Stimulated activated naive B cell treated with anti-CD40 and anti-IgM and Interleukin-4, amounts not matched to agents 10 μg/mL and 1 μg/mL and 100 μg/mL, for 72 hours (primary cell): ENCODE measurements at regions not wholly inside any gene's neighbourhood (a gene's known extent, or its start where the extent isn't known, plus 50 kb on each side); places are given as distances from the start of the nearest gene placed in this dataset.

Experiments used
- ATAC-seq, 2 donors: fragments of 150-1000 bp; cut with Tn5 transposase; replicated peaks; 2 replicates each; pipeline ENCODE4 v1.10.0; 2021; ENCODE audit warnings: moderate library complexity in 1 of 2
- DNase-seq: peaks from one replicate; pipeline ENCODE4 v3.0.0; 2021
- H3K27ac Mint-ChIP-seq: one replicate; pipeline ENCODE4 v1.8.0; 2022; ENCODE audit warnings: mild to moderate bottlenecking, mixed read lengths
- H3K27me3 Mint-ChIP-seq, 2 donors: one replicate each; pipeline ENCODE4 v1.8.0; 2022; ENCODE audit warnings: mixed read lengths in 2 of 2
- H3K36me3 Mint-ChIP-seq, 2 donors: one replicate each; pipeline ENCODE4 v1.8.0; 2022; ENCODE audit warnings: mixed read lengths in 2 of 2, mild to moderate bottlenecking in 1 of 2
- H3K4me1 Mint-ChIP-seq, 2 donors: one replicate each; pipeline ENCODE4 v1.8.0; 2022; ENCODE audit warnings: mixed read lengths in 2 of 2, mild to moderate bottlenecking in 1 of 2
- H3K4me3 Mint-ChIP-seq, 2 donors: one replicate each; pipeline ENCODE4 v1.8.0; 2022; ENCODE audit warnings: mild to moderate bottlenecking in 2 of 2, mixed read lengths in 2 of 2, moderate library complexity in 1 of 2
- H3K9me3 Mint-ChIP-seq, 2 donors: one replicate each; pipeline ENCODE4 v1.8.0; 2022; ENCODE audit warnings: mixed read lengths in 2 of 2, mild to moderate bottlenecking in 1 of 2

- DNase-seq = no peak
- H3K9me3 Mint-ChIP-seq = peaks cover 1 to 5% of the 10 kb centered on the region in 2 donors
- no peak overlapping the region for H3K4me3 Mint-ChIP-seq
- H3K36me3 Mint-ChIP-seq = no peaks in the 10 kb centered on the region
- ATAC-seq = no peak
- H3K27ac Mint-ChIP-seq = no peak overlapping the region
- H3K4me1 Mint-ChIP-seq = no peaks in the 10 kb centered on the region
- no peaks in the 10 kb centered on the region for H3K27me3 Mint-ChIP-seq
Observed at GRCh38 chr3:180359061-180359952, 242.7 kb upstream of the TTC14 start.

GRCh38 chr3:180359953-180360279 is 242.0 kb upstream of the TTC14 start:
- H3K4me3 Mint-ChIP-seq = no peak overlapping the region
- no peaks in the 10 kb centered on the region for H3K36me3 Mint-ChIP-seq
- H3K27me3 Mint-ChIP-seq = no peaks in the 10 kb centered on the region
- no peaks in the 10 kb centered on the region for H3K4me1 Mint-ChIP-seq
- peaks cover 1 to 5% of the 10 kb centered on the region in 2 donors for H3K9me3 Mint-ChIP-seq
- DNase-seq (no peak), ATAC-seq (no peak)
- no peak overlapping the region for H3K27ac Mint-ChIP-seq

- H3K27me3 Mint-ChIP-seq = no peaks in the 10 kb centered on the region
- ATAC-seq = no peak
- H3K9me3 Mint-ChIP-seq = peaks cover 3 to 9% of the 10 kb centered on the region in 2 donors
- no peaks in the 10 kb centered on the region for H3K36me3 Mint-ChIP-seq
- no peak overlapping the region for H3K27ac Mint-ChIP-seq
- DNase-seq = no peak
- no peaks in the 10 kb centered on the region for H3K4me1 Mint-ChIP-seq
- no peak overlapping the region for H3K4me3 Mint-ChIP-seq
Observed at GRCh38 chr3:180362081-180362480, 239.9 kb upstream of the TTC14 start.

- ATAC-seq = no peak
Observed at GRCh38 chr3:180375831-180376230, 226.1 kb upstream of the TTC14 start.

GRCh38 chr3:180378496-180378895 is 223.5 kb upstream of the TTC14 start:
- Mint-ChIP-seq H3K9me3 (peaks cover 4 to 9% of the 10 kb centered on the region in 2 donors), H3K4me3 (no peak overlapping the region), H3K36me3 (no peaks in the 10 kb centered on the region), H3K4me1 (no peaks in the 10 kb centered on the region), H3K27me3 (no peaks in the 10 kb centered on the region), H3K27ac (no peak overlapping the region)
- no peak for DNase-seq
- no peak for ATAC-seq

More at GRCh38 chr3:180375831-180376230, 226.1 kb upstream of the TTC14 start:
- DNase-seq = no peak
- Mint-ChIP-seq H3K27ac (no peak overlapping the region), H3K36me3 (no peaks in the 10 kb centered on the region), H3K9me3 (peaks cover 16 to 17% of the 10 kb centered on the region in 2 donors), H3K27me3 (no peaks in the 10 kb centered on the region), H3K4me3 (no peak overlapping the region), H3K4me1 (no peaks in the 10 kb centered on the region)

- Mint-ChIP-seq H3K9me3 (no peaks in the 10 kb centered on the region), H3K27me3 (no peaks in the 10 kb centered on the region), H3K4me1 (no peaks in the 10 kb centered on the region), H3K4me3 (no peak overlapping the region), H3K27ac (no peak overlapping the region), H3K36me3 (no peaks in the 10 kb centered on the region)
- DNase-seq = no peak
- no peak for ATAC-seq
Observed at GRCh38 chr3:180382638-180383180, 219.3 kb upstream of the TTC14 start.

GRCh38 chr3:180383332-180384020 is 218.5 kb upstream of the TTC14 start:
- H3K4me3 Mint-ChIP-seq = no peak overlapping the region
- no peaks in the 10 kb centered on the region for H3K4me1 Mint-ChIP-seq
- no peak for ATAC-seq
- DNase-seq = no peak
- H3K36me3 Mint-ChIP-seq = no peaks in the 10 kb centered on the region
- H3K9me3 Mint-ChIP-seq = peaks cover 0 to under 1% of the 10 kb centered on the region in 2 donors
- H3K27ac Mint-ChIP-seq = no peak overlapping the region
- no peaks in the 10 kb centered on the region for H3K27me3 Mint-ChIP-seq

GRCh38 chr3:180390313-180390712 is 211.7 kb upstream of the TTC14 start:
- H3K4me1 Mint-ChIP-seq = no peaks in the 10 kb centered on the region
- H3K27ac Mint-ChIP-seq = no peak overlapping the region
- DNase-seq (no peak), ATAC-seq (no peak)
- no peak overlapping the region for H3K4me3 Mint-ChIP-seq
- H3K36me3 Mint-ChIP-seq = no peaks in the 10 kb centered on the region
- no peaks in the 10 kb centered on the region for H3K27me3 Mint-ChIP-seq
- peaks cover 0 to 2% of the 10 kb centered on the region in 2 donors for H3K9me3 Mint-ChIP-seq

- peaks cover 0 to 2% of the 10 kb centered on the region in 2 donors for H3K9me3 Mint-ChIP-seq
- no peak for ATAC-seq
- H3K36me3 Mint-ChIP-seq = no peaks in the 10 kb centered on the region
- no peak overlapping the region for H3K27ac Mint-ChIP-seq
- DNase-seq = no peak
- H3K4me1 Mint-ChIP-seq = no peaks in the 10 kb centered on the region
- no peak overlapping the region for H3K4me3 Mint-ChIP-seq
- no peaks in the 10 kb centered on the region for H3K27me3 Mint-ChIP-seq
Observed at GRCh38 chr3:180391001-180391400, 211.0 kb upstream of the TTC14 start.

GRCh38 chr3:180401226-180401625 is 200.7 kb upstream of the TTC14 start:
- no peaks in the 10 kb centered on the region for H3K4me1 Mint-ChIP-seq
- H3K4me3 Mint-ChIP-seq = no peak overlapping the region
- ATAC-seq (no peak), DNase-seq (no peak)
- H3K9me3 Mint-ChIP-seq = peaks cover 0 to 2% of the 10 kb centered on the region in 2 donors
- no peaks in the 10 kb centered on the region for H3K27me3 Mint-ChIP-seq
- H3K36me3 Mint-ChIP-seq = no peaks in the 10 kb centered on the region
- no peak overlapping the region for H3K27ac Mint-ChIP-seq

- ATAC-seq = no peak
- H3K9me3 Mint-ChIP-seq = no peaks in the 10 kb centered on the region
- no peak for DNase-seq
- no peak overlapping the region for H3K27ac Mint-ChIP-seq
- no peaks in the 10 kb centered on the region for H3K4me1 Mint-ChIP-seq
- no peaks in the 10 kb centered on the region for H3K27me3 Mint-ChIP-seq
- no peaks in the 10 kb centered on the region for H3K36me3 Mint-ChIP-seq
- H3K4me3 Mint-ChIP-seq = no peak overlapping the region
Observed at GRCh38 chr3:180402471-180403073, 199.4 kb upstream of the TTC14 start.

- ATAC-seq (no peak), DNase-seq (no peak)
- Mint-ChIP-seq H3K4me3 (no peak overlapping the region), H3K4me1 (no peaks in the 10 kb centered on the region), H3K9me3 (no peaks in the 10 kb centered on the region), H3K27me3 (no peaks in the 10 kb centered on the region), H3K36me3 (no peaks in the 10 kb centered on the region), H3K27ac (no peak overlapping the region)
Observed at GRCh38 chr3:180403156-180403555, 198.8 kb upstream of the TTC14 start.

- DNase-seq = no peak
- Mint-ChIP-seq H3K27me3 (peaks cover 0 to 5% of the 10 kb centered on the region in 2 donors), H3K4me3 (no peak overlapping the region), H3K4me1 (no peaks in the 10 kb centered on the region), H3K27ac (no peak overlapping the region), H3K9me3 (peaks cover 0 to 9% of the 10 kb centered on the region in 2 donors), H3K36me3 (no peaks in the 10 kb centered on the region)
- no peak for ATAC-seq
Observed at GRCh38 chr3:180408654-180409053, 193.3 kb upstream of the TTC14 start.

GRCh38 chr3:180409170-180409569 is 192.8 kb upstream of the TTC14 start:
- H3K36me3 Mint-ChIP-seq = no peaks in the 10 kb centered on the region
- no peak for ATAC-seq
- H3K27ac Mint-ChIP-seq = no peak overlapping the region
- H3K4me3 Mint-ChIP-seq = no peak overlapping the region
- peaks cover 0 to 5% of the 10 kb centered on the region in 2 donors for H3K27me3 Mint-ChIP-seq
- no peaks in the 10 kb centered on the region for H3K4me1 Mint-ChIP-seq
- DNase-seq = no peak
- peaks cover 0 to 10% of the 10 kb centered on the region in 2 donors for H3K9me3 Mint-ChIP-seq
